Adrenal gland (tissue), 9 donors: ENCODE measurements at regions not wholly inside any gene's neighbourhood (a gene's known extent, or its start where the extent isn't known, plus 50 kb on each side); places are given as distances from the start of the nearest gene placed in this dataset.

Experiments used
- DNase-seq, 7 donors: peaks; one replicate each; pipeline ENCODE4 v3.0.0-alpha.2; 2019 to 2020
- H3K27ac ChIP-seq, 5 donors: fragments of 200-600 bp; sonication (generic) in 4 of 5; 1 replicate in 3 of 5; 2 replicates in 2 of 5; pipeline versions ENCODE4 v1.5.1 to v1.8.0; 2016 to 2020; ENCODE audit warnings: mild to moderate bottlenecking in 1 of 5
- H3K27me3 ChIP-seq: fragments of 200-600 bp; 2 replicates; pipeline ENCODE4 v1.8.0; 2021
- H3K36me3 ChIP-seq, 2 donors: fragments of 200-600 bp; replicated peaks in 1 of 2; 1 replicate in 1 of 2; 2 replicates in 1 of 2; pipeline versions ENCODE4 v1.5.1 to v1.8.0; 2018 to 2022
- H3K4me1 ChIP-seq, 2 donors: fragments of 200-600 bp; replicated peaks in 1 of 2; 1 replicate in 1 of 2; 2 replicates in 1 of 2; pipeline versions ENCODE4 v1.5.1 to v1.8.0; 2018 to 2021
- H3K4me3 ChIP-seq, 4 donors: fragments of 200-600 bp; sonication (generic) in 3 of 4; one replicate each; pipeline ENCODE4 v1.5.1; 2016 to 2018
- H3K9me3 ChIP-seq, 3 donors: fragments of 200-600 bp; sonication (generic) in 1 of 3; replicated peaks in 1 of 3; 1 replicate in 2 of 3; 2 replicates in 1 of 3; pipeline versions ENCODE4 v1.5.1 to v1.8.0; 2016 to 2021
- CTCF ChIP-seq, 6 experiments: fragments of 450-650 bp in 4 of 6; fragments of 200-600 bp in 2 of 6; sonication (generic) in 1 of 6; IDR thresholded peaks; 1 replicate in 5 of 6; 2 replicates in 1 of 6; pipeline versions ENCODE4 v1.5.1 to v1.8.0; 2016 to 2021; ENCODE audit warnings: antibody characterized with exemption in 6 of 6, mild to moderate bottlenecking in 2 of 6, moderate library complexity in 1 of 6
- POLR2A ChIP-seq, 2 donors: fragments of 450-650 bp; IDR thresholded peaks; one replicate each; pipeline ENCODE4 v1.6.1; 2017; ENCODE audit warnings: antibody characterized with exemption in 2 of 2, mild to moderate bottlenecking in 2 of 2, moderate library complexity in 1 of 2
- WGBS, 4 donors: extraction: QIAGEN DNeasy Blood & Tissue Kit in 2 of 4; methylation state at CpG; one replicate each; pipeline versions ENCODE4 v1.1.5 to v1.1.7; 2013 to 2017; 5-methylcytosine and 5-hydroxymethylcytosine counted together
- intact Hi-C, 2 donors: fragments of 100-400 bp; cut with DNase I; formaldehyde crosslinking; loops; one replicate each; pipeline versions ENCODE4 v1.14.1 to v1.15.0; 2022 to 2023
- donor health status: healthy with polysubstance abuse.
- donor health status: Bipolar disorder and iron deficiency.
- donor health status: DM: yes; HTN: yes; CAD: no.
- donor health status: DM: no; HTN: no; CAD: no.
- donor health status: DM: no; HTN: no; CAD: no.

GRCh38 chr13:97712770-97713169 lies 240.7 kb upstream of the IPO5 start:
- Histone ChIP-seq H3K9me3 (no peaks in the 10 kb centered on the region), H3K27ac (no peak overlapping the region), H3K36me3 (no peaks in the 10 kb centered on the region), H3K4me1 (no peaks in the 10 kb centered on the region), H3K4me3 (no peak overlapping the region), H3K27me3 (no peaks in the 10 kb centered on the region)
- intact Hi-C loops = no loop called here
- TF ChIP-seq CTCF (IDR thresholded peaks at IDR 0.05) (no peak), POLR2A (IDR thresholded peaks at IDR 0.05) (no peak)
- no peak for DNase-seq
- WGBS, 4 donors = 62 to 79% (median 74%) methylated on average over 1 of the region's 1 CpG

- DNase-seq = no peak
- H3K4me1 ChIP-seq = no peaks in the 10 kb centered on the region
- no peaks in the 10 kb centered on the region for H3K9me3 ChIP-seq
- H3K27me3 ChIP-seq = no peaks in the 10 kb centered on the region
- no peak for TF ChIP-seq POLR2A (IDR thresholded peaks at IDR 0.05)
- TF ChIP-seq CTCF (IDR thresholded peaks at IDR 0.05) = no peak
- no peaks in the 10 kb centered on the region for H3K36me3 ChIP-seq
- no peak overlapping the region for H3K4me3 ChIP-seq
- H3K27ac ChIP-seq = no peak overlapping the region
- intact Hi-C loops = no loop called here
These were observed 237.7 kb upstream of the IPO5 start for GRCh38 chr13:97715763-97716162.

- H3K36me3 ChIP-seq = no peaks in the 10 kb centered on the region
- WGBS, 4 donors = 85 to 96% (median 89%) methylated on average over 2 of the region's 2 CpGs
- TF ChIP-seq CTCF (IDR thresholded peaks at IDR 0.05) = no peak
- TF ChIP-seq POLR2A (IDR thresholded peaks at IDR 0.05) = no peak
- H3K9me3 ChIP-seq = no peaks in the 10 kb centered on the region
- H3K4me1 ChIP-seq = no peaks in the 10 kb centered on the region
- intact Hi-C loops = no loop called here
- H3K27me3 ChIP-seq = no peaks in the 10 kb centered on the region
- DNase-seq = no peak
- H3K27ac ChIP-seq = no peak overlapping the region
- no peak overlapping the region for H3K4me3 ChIP-seq
These were observed 236.7 kb upstream of the IPO5 start for GRCh38 chr13:97716746-97717145.

GRCh38 chr13:97719736-97720135 lies 233.7 kb upstream of the IPO5 start:
- Histone ChIP-seq H3K9me3 (no peaks in the 10 kb centered on the region), H3K27me3 (no peaks in the 10 kb centered on the region), H3K27ac (no peak overlapping the region), H3K4me3 (no peak overlapping the region), H3K4me1 (no peaks in the 10 kb centered on the region), H3K36me3 (no peaks in the 10 kb centered on the region)
- intact Hi-C loops = no loop called here
- TF ChIP-seq CTCF (IDR thresholded peaks at IDR 0.05) = no peak
- TF ChIP-seq POLR2A (IDR thresholded peaks at IDR 0.05) = no peak
- no peak for DNase-seq
- 85 to 96% (median 91%) methylated on average over 3 of the region's 3 CpGs for WGBS, 4 donors
